HEK293 (cell line): ENCODE measurements at regions not wholly inside any gene's neighbourhood (a gene's known extent, or its start where the extent isn't known, plus 50 kb on each side); places are given as distances from the start of the nearest gene placed in this dataset.

Experiments
- CTCF ChIA-PET: fragments of 350-600 bp; formaldehyde crosslinking; extraction: SDS; loops from one replicate; lab custom pipeline; 2021; ENCODE audit warnings: antibody characterized with exemption; lab: Yijun Ruan, JAX
- POLR2A ChIA-PET: fragments of 300-600 bp; formaldehyde crosslinking; extraction: SDS; loops from one replicate; lab custom pipeline; 2020; ENCODE audit warnings: antibody characterized with exemption, inconsistent platforms; lab: Yijun Ruan, JAX
- H3K27ac ChIP-seq: fragments of 200-500 bp; sonication (Bioruptor generic); 2 replicates; pipeline ENCODE4 v1.5.1; 2014; ENCODE audit warnings: low read depth, low read length, control low read depth, inconsistent platforms; ENCODE audit errors: extremely low read depth
- H3K36me3 ChIP-seq, 2 experiments: fragments of 200-500 bp in 1 of 2; sonication (Bioruptor generic) in 1 of 2; 1 replicate in 1 of 2; 2 replicates in 1 of 2; pipeline ENCODE4 v1.5.1; 2014 to 2017; ENCODE audit warnings: inconsistent platforms in 2 of 2, low read length in 2 of 2; ENCODE audit not compliant: control insufficient read depth in 2 of 2, insufficient read depth in 1 of 2
- H3K4me1 ChIP-seq: fragments of 200-500 bp; sonication (Bioruptor generic); 2 replicates; pipeline ENCODE4 v1.5.1; 2014; ENCODE audit warnings: mild to moderate bottlenecking, low read length, inconsistent platforms; ENCODE audit not compliant: control insufficient read depth, insufficient read depth
- H3K4me3 ChIP-seq: 2 replicates; pipeline ENCODE4 v1.5.1; 2011; ENCODE audit warnings: low read depth, mild to moderate bottlenecking, control low read depth, low read length, moderate library complexity
- H3K9me3 ChIP-seq: fragments of 200-500 bp; sonication (Bioruptor generic); 2 replicates; pipeline ENCODE4 v1.5.1; 2014; ENCODE audit warnings: low read depth, low read length, inconsistent platforms; ENCODE audit not compliant: control insufficient read depth, insufficient read depth
- EGR2 ChIP-seq: fragments of 450-650 bp; formaldehyde crosslinking; IDR thresholded peaks from 2 replicates; pipeline ENCODE4 v1.5.1; 2016; ENCODE audit warnings: low read depth, missing biosample characterization, missing genetic modification characterization
- FEZF1 ChIP-seq: fragments of 450-650 bp; formaldehyde crosslinking; IDR thresholded peaks from 2 replicates; pipeline ENCODE4 v1.5.1; 2016; ENCODE audit warnings: missing biosample characterization, missing genetic modification characterization
- GLIS1 ChIP-seq: fragments of 450-650 bp; formaldehyde crosslinking; IDR thresholded peaks from 2 replicates; pipeline ENCODE4 v1.5.1; 2016; ENCODE audit warnings: missing biosample characterization, missing genetic modification characterization
- PRDM10 ChIP-seq: fragments of 450-650 bp; formaldehyde crosslinking; IDR thresholded peaks from 2 replicates; pipeline ENCODE4 v1.5.1; 2016; ENCODE audit warnings: missing biosample characterization, missing genetic modification characterization
- SCRT2 ChIP-seq: fragments of 450-650 bp; formaldehyde crosslinking; IDR thresholded peaks from 2 replicates; pipeline ENCODE4 v1.5.1; 2016; ENCODE audit warnings: missing biosample characterization, missing genetic modification characterization
- YY1 ChIP-seq: fragments of 450-650 bp; formaldehyde crosslinking; IDR thresholded peaks from 2 replicates; pipeline ENCODE4 v1.5.1; 2018; ENCODE audit warnings: missing biosample characterization, missing genetic modification characterization
- ZBTB10 ChIP-seq: fragments of 450-650 bp; formaldehyde crosslinking; IDR thresholded peaks from 2 replicates; pipeline ENCODE4 v1.5.1; 2016; ENCODE audit warnings: missing biosample characterization, missing genetic modification characterization
- ZFHX2 ChIP-seq: fragments of 450-650 bp; formaldehyde crosslinking; conservative IDR thresholded peaks from 2 replicates; pipeline ENCODE4 v1.5.1; 2016; ENCODE audit warnings: missing biosample characterization, missing genetic modification characterization
- ZIC2 ChIP-seq: fragments of 450-650 bp; formaldehyde crosslinking; IDR thresholded peaks from 2 replicates; pipeline ENCODE4 v1.5.1; 2016; ENCODE audit warnings: missing biosample characterization, missing genetic modification characterization
- ZNF133 ChIP-seq: fragments of 450-650 bp; formaldehyde crosslinking; IDR thresholded peaks from 2 replicates; pipeline ENCODE4 v1.5.1; 2016; ENCODE audit warnings: missing biosample characterization, missing genetic modification characterization
- ZNF341 ChIP-seq: fragments of 450-650 bp; formaldehyde crosslinking; IDR thresholded peaks from 2 replicates; pipeline ENCODE4; 2016; ENCODE audit warnings: low read depth, missing biosample characterization, missing genetic modification characterization
- ZNF366 ChIP-seq: fragments of 450-650 bp; formaldehyde crosslinking; conservative IDR thresholded peaks from 2 replicates; pipeline ENCODE4 v1.5.1; 2016; ENCODE audit warnings: missing biosample characterization, missing genetic modification characterization
- ZNF398 ChIP-seq: fragments of 450-650 bp; formaldehyde crosslinking; IDR thresholded peaks from 2 replicates; pipeline ENCODE4 v1.5.1; 2017; ENCODE audit warnings: missing biosample characterization, missing genetic modification characterization
- ZNF623 ChIP-seq: fragments of 450-650 bp; formaldehyde crosslinking; IDR thresholded peaks from 2 replicates; pipeline ENCODE4 v1.5.1; 2016; ENCODE audit warnings: missing biosample characterization, missing genetic modification characterization
- ZNF791 ChIP-seq: fragments of 450-650 bp; formaldehyde crosslinking; IDR thresholded peaks from 2 replicates; pipeline ENCODE4 v1.5.1; 2016; ENCODE audit warnings: missing biosample characterization, missing genetic modification characterization
- ZSCAN4 ChIP-seq: fragments of 450-650 bp; formaldehyde crosslinking; IDR thresholded peaks from 2 replicates; pipeline ENCODE4 v1.5.1; 2017; ENCODE audit warnings: missing biosample characterization, missing genetic modification characterization

GRCh38 chr10:78582540-78582939 lies 486.2 kb upstream of the ZMIZ1 start (continued):
- no peak for TF ChIP-seq ZNF623
- no peak for TF ChIP-seq SCRT2 (tag by site-specific recombination)
- TF ChIP-seq ZBTB10 (tag by site-specific recombination): no peak
- no peak for TF ChIP-seq ZNF366 (tag by site-specific recombination)
- no peak for TF ChIP-seq ZFHX2 (tag by site-specific recombination)
- no peak for TF ChIP-seq ZNF133 (tag by site-specific recombination)
- TF ChIP-seq GLIS1 (tag by site-specific recombination): no peak

GRCh38 chr10:78584266-78584665 lies 484.5 kb upstream of the ZMIZ1 start:
- Histone ChIP-seq H3K36me3 (no peaks in the 10 kb centered on the region), H3K27ac (no peak overlapping the region), H3K4me3 (no peak overlapping the region), H3K4me1 (no peaks in the 10 kb centered on the region), H3K9me3 (no peaks in the 10 kb centered on the region)
- ChIA-PET POLR2A (no interaction called here), CTCF (no interaction called here)
- TF ChIP-seq ZNF341 (tag by site-specific recombination) (peak; percentile 88), EGR2 (tag by site-specific recombination) (no peak), ZNF791 (no peak), ZSCAN4 (tag by site-specific recombination) (peak; percentile 48; the same call in 1 of the 2 replicates)

GRCh38 chr10:78584681-78585080 lies 484.1 kb upstream of the ZMIZ1 start:
- Histone ChIP-seq H3K9me3 (no peaks in the 10 kb centered on the region), H3K4me1 (no peaks in the 10 kb centered on the region), H3K36me3 (no peaks in the 10 kb centered on the region), H3K4me3 (no peak overlapping the region), H3K27ac (no peak overlapping the region)
- CTCF ChIA-PET: no interaction called here
- POLR2A ChIA-PET: no interaction called here
- TF ChIP-seq ZNF398 (tag by site-specific recombination) (peak; percentile 21; the same call in 1 of the 2 replicates), YY1 (tag by site-specific recombination) (no peak), ZIC2 (tag by site-specific recombination) (peak; percentile 70), PRDM10 (tag by site-specific recombination) (0 out of 2 replicates have a peak, but pooled peaks have one; percentile 15), FEZF1 (tag by site-specific recombination) (0 out of 2 replicates have a peak, but pooled peaks have one; percentile 11)
